HTR-8/SVneo (cell line): ENCODE measurements at regions not wholly inside any gene's neighbourhood (a gene's known extent, or its start where the extent isn't known, plus 50 kb on each side); places are given as distances from the start of the nearest gene placed in this dataset.

Experiments
- DNase-seq: peaks from one replicate; pipeline ENCODE4 v3.0.0; 2011; ENCODE audit warnings: low spot score, mixed read lengths; ENCODE audit not compliant: insufficient read length
- FAIRE-seq: peaks from 2 replicates; lab custom pipeline; 2011; peaks lifted over from hg19 to GRCh38; lab: Jason Lieb, UNC

- peak; percentile 34 for DNase-seq
- no peak for FAIRE-seq
Measured at GRCh38 chr17:34826332-34826731, 134.9 kb downstream of the CCT6B start.

DNA sequence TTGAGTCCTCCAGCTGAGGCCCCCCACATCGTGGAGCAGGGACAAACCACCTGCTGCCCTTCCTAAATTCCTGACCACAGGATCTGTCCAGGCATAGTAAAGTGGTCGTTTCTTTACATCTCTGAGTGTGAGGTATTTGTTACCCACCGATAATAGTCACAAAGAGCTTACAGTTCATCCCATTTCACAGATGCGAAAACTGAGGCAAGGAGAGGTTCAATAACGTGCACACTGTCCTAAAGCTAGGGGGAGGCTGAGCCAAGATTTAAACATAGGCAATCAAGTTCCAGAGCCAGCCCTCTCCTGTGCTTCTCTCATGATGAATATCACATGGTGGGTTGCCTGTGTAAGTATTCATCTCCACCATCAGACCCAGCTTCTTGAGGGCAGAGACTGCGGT lies 135.4 kb downstream of the CCT6B start:
- FAIRE-seq (no peak), DNase-seq (no peak)

GRCh38 chr17:34825102-34825501 lies 136.2 kb downstream of the CCT6B start:
- no peak for DNase-seq
- FAIRE-seq, result no peak

GRCh38 chr17:34823023-34823422 lies 138.2 kb downstream of the CCT6B start:
- FAIRE-seq, result no peak

DNA sequence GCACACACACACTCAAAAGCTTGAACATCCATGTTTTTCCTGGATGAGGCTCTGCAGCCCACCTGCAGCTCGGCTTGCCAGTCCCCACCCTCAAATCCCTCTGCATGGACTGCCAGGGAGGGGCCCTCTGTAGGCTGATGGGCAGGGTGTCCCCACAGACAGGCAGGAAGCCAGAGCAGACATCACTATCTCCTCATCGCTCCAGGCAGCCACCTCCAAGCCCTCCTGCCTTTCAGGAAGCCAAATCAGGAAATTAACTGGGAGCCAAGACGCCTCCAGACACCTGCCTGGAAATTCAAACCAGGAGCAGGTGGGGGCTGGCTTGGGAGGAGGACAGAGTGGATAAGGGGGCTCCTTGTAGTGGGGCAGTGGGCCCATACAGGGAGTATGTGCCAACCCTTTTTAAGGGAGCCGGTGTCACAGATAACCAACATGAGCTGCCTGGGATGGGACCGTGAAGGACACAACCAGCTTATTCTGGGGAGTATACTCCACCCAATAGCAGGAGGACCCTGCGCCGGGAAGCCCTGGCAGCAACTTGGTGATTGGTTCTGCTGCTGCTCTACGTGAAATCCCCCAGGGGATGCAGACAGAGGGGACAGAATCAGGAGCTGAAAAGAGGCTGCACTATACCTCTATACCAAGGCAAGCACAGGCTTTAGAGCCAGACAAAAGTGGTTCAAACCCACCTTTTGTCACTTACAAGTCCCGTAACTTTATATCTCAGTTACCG lies 139.1 kb downstream of the CCT6B start:
- FAIRE-seq, result no peak
- DNase-seq, result no peak

More at GRCh38 chr17:34823023-34823422, 138.2 kb downstream of the CCT6B start:
- DNase-seq, result no peak

DNA sequence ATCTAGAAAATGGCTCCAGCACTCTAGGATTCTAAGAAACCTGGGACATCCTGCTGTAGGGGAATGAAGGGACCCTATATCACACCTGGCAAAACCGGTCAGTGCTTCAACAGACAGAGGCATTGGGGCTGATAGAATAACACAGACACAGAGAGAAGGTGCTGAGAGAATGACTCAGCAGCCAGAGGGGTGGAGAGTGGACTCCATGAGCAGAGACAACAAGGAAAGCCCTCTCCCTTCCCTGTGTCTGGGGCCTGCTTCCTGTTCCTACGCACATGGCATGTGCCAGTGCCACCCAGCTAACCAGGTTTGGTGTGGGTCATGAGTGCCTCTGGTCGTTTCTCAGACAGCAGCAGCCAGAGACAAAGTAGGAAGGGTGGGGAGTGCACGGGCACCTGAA lies 140.3 kb downstream of the CCT6B start:
- FAIRE-seq, result no peak
- DNase-seq, result no peak

- FAIRE-seq (no peak), DNase-seq (no peak)
Measured at GRCh38 chr17:34820248-34820801, 140.9 kb downstream of the CCT6B start.

DNA sequence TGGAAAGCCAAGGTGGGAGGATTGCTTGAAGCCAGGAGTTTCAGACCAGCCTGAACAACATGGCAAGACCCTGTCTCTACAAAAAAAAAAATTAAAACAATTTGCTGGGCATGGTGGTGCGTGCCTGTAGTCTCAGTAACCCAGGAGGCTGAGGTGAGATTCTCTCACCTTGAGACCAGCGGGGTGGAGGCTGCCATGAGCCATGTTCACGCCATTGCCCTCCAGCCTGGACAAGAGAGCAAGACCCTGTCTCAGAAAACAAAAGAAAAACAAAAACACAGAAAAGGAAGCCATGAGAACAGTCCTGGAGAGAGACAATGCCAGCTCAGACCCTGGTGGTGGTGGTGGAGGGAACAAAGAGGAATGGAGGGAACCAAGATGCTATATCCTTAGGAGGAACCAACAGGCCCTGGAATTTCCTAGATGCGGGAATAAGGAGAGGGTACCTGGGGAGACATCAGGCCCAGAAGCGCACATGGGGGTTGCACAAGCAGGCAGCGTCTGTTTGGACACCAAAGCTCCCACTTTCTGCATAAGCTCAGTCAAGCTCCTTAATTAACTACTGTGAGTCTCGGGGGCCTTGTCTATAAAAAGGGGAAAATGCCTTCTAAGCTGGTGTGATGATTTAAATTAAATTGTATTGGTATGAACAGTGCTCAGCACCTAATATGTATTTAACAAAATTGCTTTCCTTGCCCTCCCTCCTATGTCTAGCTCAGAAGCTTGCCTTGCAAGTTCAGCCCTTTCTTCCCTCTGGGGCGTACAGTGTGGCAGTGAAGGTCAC lies 143.8 kb downstream of the CCT6B start:
- no peak for DNase-seq
- no peak for FAIRE-seq

- FAIRE-seq, result no peak
- DNase-seq, result no peak
Measured at GRCh38 chr17:34816848-34817247, 144.4 kb downstream of the CCT6B start.

DNA sequence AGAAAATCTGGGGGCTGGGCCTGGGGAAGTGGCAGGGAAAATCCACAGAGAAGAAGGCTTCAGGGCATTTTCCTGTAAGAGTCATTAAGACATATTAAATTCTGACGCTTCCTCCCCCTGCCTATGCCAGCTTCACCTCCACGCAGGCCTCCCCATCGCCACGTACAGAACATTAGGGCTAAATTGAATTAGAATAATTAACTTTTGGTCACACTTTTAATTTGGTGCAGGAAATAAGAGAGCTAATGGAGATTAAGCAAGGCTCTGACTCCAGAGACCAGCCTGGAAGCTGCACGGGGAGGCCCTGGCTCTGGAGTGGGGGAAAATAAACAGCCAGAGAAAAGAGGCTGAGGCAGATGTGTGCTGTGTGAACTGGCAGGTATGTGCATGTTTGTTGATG lies 148.0 kb downstream of the CCT6B start:
- FAIRE-seq, result no peak

GRCh38 chr17:34811561-34811960 lies 149.7 kb downstream of the CCT6B start:
- no peak for FAIRE-seq
- DNase-seq, result no peak

More for the DNA sequence above, 148.0 kb downstream of the CCT6B start:
- no peak for DNase-seq

DNA sequence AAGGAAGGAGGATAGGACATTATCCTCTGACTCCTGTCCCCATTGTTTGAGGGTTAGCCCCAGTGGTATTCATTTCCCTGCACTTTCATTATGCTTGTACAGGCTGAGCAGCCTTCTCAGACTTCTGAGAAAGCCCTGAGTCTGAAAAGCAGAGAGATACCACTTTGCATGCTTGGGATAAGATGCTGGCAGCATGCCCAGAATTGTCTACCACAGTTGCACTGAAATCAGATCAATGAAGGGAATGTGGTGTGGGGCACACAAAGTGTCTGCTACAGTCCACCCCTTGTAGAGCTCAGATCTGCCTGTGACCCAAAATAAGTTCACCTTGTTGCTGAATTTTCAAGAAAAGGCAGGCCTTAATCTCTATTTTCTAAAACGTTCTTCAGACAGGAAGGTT lies 160.6 kb downstream of the CCT6B start:
- no peak for FAIRE-seq
- no peak for DNase-seq

- no peak for DNase-seq
- FAIRE-seq, result no peak
Measured at GRCh38 chr17:34799751-34800150, 161.5 kb downstream of the CCT6B start.

DNA sequence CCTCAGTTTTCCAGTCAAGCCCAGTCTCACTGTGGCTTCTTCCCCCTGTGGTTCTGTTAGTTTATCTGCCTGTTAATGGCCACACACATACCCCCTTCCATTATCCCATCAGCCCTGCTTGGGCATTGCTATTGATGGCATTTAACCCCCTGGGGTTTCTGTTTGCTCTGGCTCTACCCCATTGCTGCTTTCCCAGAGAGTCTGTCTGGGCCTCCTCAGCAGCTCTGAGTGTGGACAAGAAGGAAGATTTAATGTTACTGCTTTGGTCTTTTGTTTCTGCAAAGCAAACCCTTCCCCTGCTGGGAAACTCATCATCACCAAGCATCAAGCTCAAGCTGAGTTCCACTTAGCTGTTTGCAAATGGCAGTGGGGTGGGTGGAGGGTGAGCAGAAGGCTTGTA lies 162.7 kb downstream of the CCT6B start:
- no peak for DNase-seq
- no peak for FAIRE-seq

GRCh38 chr17:34797720-34798119 lies 163.5 kb downstream of the CCT6B start:
- peak; percentile 48 for DNase-seq
- no peak for FAIRE-seq

DNA sequence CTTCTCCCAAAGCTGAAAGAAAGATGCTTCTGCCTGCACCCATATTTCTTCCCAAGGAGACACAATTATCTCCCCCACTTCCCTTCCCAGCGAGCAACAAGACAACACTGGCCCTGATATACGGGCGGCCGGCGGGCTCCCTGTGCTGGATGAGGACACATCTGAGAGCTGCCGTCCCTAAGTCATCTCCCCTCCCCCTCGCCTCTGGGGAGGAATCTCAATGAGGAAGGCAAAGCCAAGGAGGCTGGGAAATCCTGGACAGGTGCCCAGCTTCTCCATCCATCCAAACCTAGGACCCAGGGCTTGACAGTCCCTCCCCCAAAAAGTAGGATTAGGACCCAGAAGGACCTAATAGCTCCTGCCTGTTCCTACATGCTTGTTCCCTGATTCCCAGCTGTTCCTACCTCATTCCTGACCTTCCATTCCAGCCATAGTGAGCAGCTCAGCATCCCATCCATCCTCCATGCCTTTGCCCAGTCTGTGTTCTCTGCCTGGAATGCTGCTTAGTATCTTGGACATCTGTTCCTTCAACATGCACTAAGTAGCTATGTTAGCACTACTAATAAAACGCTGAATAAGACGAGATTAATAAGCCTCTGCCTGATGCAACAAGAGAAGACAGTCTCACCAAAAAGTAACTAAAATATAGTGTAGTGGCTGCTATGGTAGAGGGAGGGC lies 167.9 kb downstream of the CCT6B start:
- no peak for FAIRE-seq

GRCh38 chr17:34788696-34789095 lies 172.6 kb downstream of the CCT6B start:
- FAIRE-seq (no peak), DNase-seq (no peak)

More for the DNA sequence above, 167.9 kb downstream of the CCT6B start:
- no peak for DNase-seq

DNA sequence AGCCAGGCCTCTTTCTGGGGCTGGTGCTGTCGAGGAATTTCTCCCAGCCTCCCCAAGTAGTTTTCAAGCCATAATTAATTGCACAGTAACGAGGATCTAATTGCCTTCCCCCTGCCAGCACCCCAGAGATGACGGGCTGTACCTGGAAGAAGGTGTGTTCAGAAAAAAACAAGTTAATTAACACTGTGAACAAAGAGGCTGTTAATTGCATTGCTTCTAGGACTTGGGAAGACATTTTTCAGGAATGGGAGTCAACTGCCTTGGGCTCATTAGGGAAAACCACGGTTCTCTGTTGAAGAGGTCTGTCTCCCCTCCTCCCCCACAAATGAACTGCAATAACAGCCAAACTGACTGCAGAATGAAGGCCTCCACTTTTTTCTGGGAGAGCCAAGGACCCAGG lies 176.7 kb downstream of the CCT6B start:
- DNase-seq (no peak), FAIRE-seq (no peak)

DNA sequence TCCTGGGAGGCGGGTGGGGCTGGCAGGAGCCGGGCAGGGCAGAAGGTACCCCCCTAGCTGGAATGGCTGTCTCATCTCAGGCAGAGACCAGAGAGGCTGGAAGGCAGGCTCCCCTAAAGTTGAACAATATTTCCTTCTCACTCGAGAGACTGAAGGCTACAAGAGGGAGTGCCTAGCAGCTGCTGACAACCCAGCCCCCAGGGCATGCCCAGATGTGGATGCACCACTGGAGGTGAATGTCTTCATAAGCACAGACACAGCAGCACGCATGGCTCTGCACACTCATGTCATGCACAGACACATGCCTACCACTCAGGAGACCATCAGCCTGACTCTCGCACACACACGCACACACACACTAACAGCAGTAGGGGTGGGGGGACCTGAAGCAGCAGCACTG lies 179.0 kb downstream of the CCT6B start:
- FAIRE-seq, result peak; percentile 49

GRCh38 chr17:34781571-34782108 lies 179.6 kb downstream of the CCT6B start:
- FAIRE-seq (no peak), DNase-seq (peak; percentile 42)

More for the DNA sequence above, 179.0 kb downstream of the CCT6B start:
- no peak for DNase-seq
